ENCODE measurements at regions not wholly inside any gene's neighbourhood (a gene's known extent, or its start where the extent isn't known, plus 50 kb on each side); places are given as distances from the start of the nearest gene placed in this dataset.

GRCh38 chr3:11950576-11950975 is 53.6 kb upstream of the SYN2 start:
- TF ChIP-seq CTCF (IDR thresholded peaks at IDR 0.05) = no peak
- no peak for TF ChIP-seq POLR2A (IDR thresholded peaks at IDR 0.05)
